ENCODE measurements at regions not wholly inside any gene's neighbourhood (a gene's known extent, or its start where the extent isn't known, plus 50 kb on each side); places are given as distances from the start of the nearest gene placed in this dataset.

GRCh38 chr15:62431817-62432216 lies 266.7 kb upstream of the C2CD4B start:
- TF ChIP-seq CTCF (IDR thresholded peaks at IDR 0.05; ENCODE audit: insufficient read depth, low read depth, low read length) (no peak), EZH2 (IDR thresholded peaks at IDR 0.05; ENCODE audit: insufficient read depth, low read length) (no peak)
